Tibial nerve (tissue), 4 donors: ENCODE measurements at regions not wholly inside any gene's neighbourhood (a gene's known extent, or its start where the extent isn't known, plus 50 kb on each side); places are given as distances from the start of the nearest gene placed in this dataset.

Source experiments
- DNase-seq, 2 donors: peaks; one replicate each; pipeline ENCODE4 v3.0.0-alpha.2; 2019; ENCODE audit warnings: low spot score in 2 of 2
- H3K27ac ChIP-seq, 4 donors: fragments of 200-600 bp; sonication (generic) in 3 of 4; one replicate each; pipeline ENCODE4 v1.5.1; 2017 to 2019; ENCODE audit warnings: mild to moderate bottlenecking in 1 of 4
- H3K27me3 ChIP-seq, 2 donors: fragments of 200-600 bp; sonication (generic) in 1 of 2; one replicate each; pipeline versions ENCODE4 v1.5.1 to v1.6.0; 2017 to 2019
- H3K36me3 ChIP-seq, 3 donors: fragments of 200-600 bp; sonication (generic); one replicate each; pipeline ENCODE4 v1.5.1; 2018 to 2019
- H3K4me1 ChIP-seq, 4 donors: fragments of 200-600 bp; sonication (generic) in 3 of 4; one replicate each; pipeline ENCODE4 v1.5.1; 2017 to 2019
- H3K4me3 ChIP-seq, 4 donors: fragments of 200-600 bp; sonication (generic) in 3 of 4; one replicate each; pipeline ENCODE4 v1.5.1; 2017 to 2019; ENCODE audit warnings: mild to moderate bottlenecking in 1 of 4, moderate library complexity in 1 of 4
- H3K9me3 ChIP-seq, 4 donors: fragments of 200-600 bp; sonication (generic) in 3 of 4; one replicate each; pipeline ENCODE4 v1.5.1; 2017 to 2019
- CTCF ChIP-seq, 5 experiments: fragments of 200-600 bp in 3 of 5; fragments of 450-650 bp in 2 of 5; sonication (generic) in 3 of 5; IDR thresholded peaks; one replicate each; pipeline ENCODE4 v1.5.1; 2016 to 2019; ENCODE audit warnings: antibody characterized with exemption in 5 of 5, mild to moderate bottlenecking in 3 of 5, moderate library complexity in 2 of 5
- EP300 ChIP-seq, 2 donors: sonication (generic); formaldehyde crosslinking; IDR thresholded peaks; one replicate each; pipeline ENCODE4 v1.6.1; 2017; ENCODE audit warnings: antibody characterized with exemption in 2 of 2, mild to moderate bottlenecking in 1 of 2
- POLR2A ChIP-seq, 2 donors: fragments of 450-650 bp; IDR thresholded peaks; one replicate each; pipeline ENCODE4 v1.6.1; 2017; ENCODE audit warnings: antibody characterized with exemption in 2 of 2, mild to moderate bottlenecking in 2 of 2, moderate library complexity in 2 of 2
- WGBS, 2 donors: methylation state at CpG; one replicate each; pipeline ENCODE4 v1.1.5; 2018; 5-methylcytosine and 5-hydroxymethylcytosine counted together

GRCh38 chr4:85362550-85362949 lies 112.4 kb upstream of the ARHGAP24 start:
- Histone ChIP-seq H3K4me1 (no peaks in the 10 kb centered on the region), H3K36me3 (no peaks in the 10 kb centered on the region), H3K27me3 (no peaks in the 10 kb centered on the region), H3K27ac (no peak overlapping the region), H3K9me3 (peaks cover 0 to 5% (median 0%) of the 10 kb centered on the region in 4 donors), H3K4me3 (no peak overlapping the region)
- TF ChIP-seq CTCF (IDR thresholded peaks at IDR 0.05): no peak
- TF ChIP-seq POLR2A (IDR thresholded peaks at IDR 0.05): no peak
- no peak for TF ChIP-seq EP300 (IDR thresholded peaks at IDR 0.05)
- DNase-seq: no peak
- WGBS, 2 donors: 79 to 85% methylated on average over 2 of the region's 2 CpGs

GRCh38 chr4:85367815-85368214 lies 107.1 kb upstream of the ARHGAP24 start:
- no peak for DNase-seq
- no peak for TF ChIP-seq POLR2A (IDR thresholded peaks at IDR 0.05)
- TF ChIP-seq EP300 (IDR thresholded peaks at IDR 0.05): no peak
- TF ChIP-seq CTCF (IDR thresholded peaks at IDR 0.05): no peak
- H3K4me3 ChIP-seq: no peak overlapping the region
- no peaks in the 10 kb centered on the region for H3K27me3 ChIP-seq
- H3K9me3 ChIP-seq: no peaks in the 10 kb centered on the region
- H3K27ac ChIP-seq: no peak overlapping the region
- no peaks in the 10 kb centered on the region for H3K36me3 ChIP-seq
- H3K4me1 ChIP-seq: peaks cover 0 to 7% (median 0%) of the 10 kb centered on the region in 4 donors
- WGBS, 2 donors: 55% methylated on average over 2 of the region's 2 CpGs

GRCh38 chr4:85368240-85368639 lies 106.7 kb upstream of the ARHGAP24 start:
- Histone ChIP-seq H3K27ac (no peak overlapping the region), H3K4me3 (no peak overlapping the region), H3K9me3 (no peaks in the 10 kb centered on the region), H3K4me1 (peaks cover 0 to 7% (median 0%) of the 10 kb centered on the region in 4 donors), H3K36me3 (no peaks in the 10 kb centered on the region), H3K27me3 (no peaks in the 10 kb centered on the region)
- TF ChIP-seq EP300 (IDR thresholded peaks at IDR 0.05) (no peak), POLR2A (IDR thresholded peaks at IDR 0.05) (no peak), CTCF (IDR thresholded peaks at IDR 0.05) (no peak)
- 52% methylated on average over 3 of the region's 3 CpGs for WGBS, 2 donors
- DNase-seq: no peak

GRCh38 chr4:85368932-85369331 lies 106.0 kb upstream of the ARHGAP24 start:
- no peaks in the 10 kb centered on the region for H3K36me3 ChIP-seq
- H3K9me3 ChIP-seq: no peaks in the 10 kb centered on the region
- peaks cover 0 to 7% (median 0%) of the 10 kb centered on the region in 4 donors for H3K4me1 ChIP-seq
- TF ChIP-seq POLR2A (IDR thresholded peaks at IDR 0.05) (no peak), EP300 (IDR thresholded peaks at IDR 0.05) (no peak), CTCF (IDR thresholded peaks at IDR 0.05) (no peak)
- H3K4me3 ChIP-seq: no peak overlapping the region
- no peak overlapping the region for H3K27ac ChIP-seq
- H3K27me3 ChIP-seq: no peaks in the 10 kb centered on the region
- DNase-seq: no peak
- 65 to 73% methylated on average over 1 of the region's 1 CpG for WGBS, 2 donors

- H3K27me3 ChIP-seq: no peaks in the 10 kb centered on the region
- H3K4me3 ChIP-seq: no peak overlapping the region
- H3K27ac ChIP-seq: no peak overlapping the region
- no peaks in the 10 kb centered on the region for H3K9me3 ChIP-seq
- no peak for DNase-seq
- H3K36me3 ChIP-seq: no peaks in the 10 kb centered on the region
- no peak for TF ChIP-seq EP300 (IDR thresholded peaks at IDR 0.05)
- TF ChIP-seq POLR2A (IDR thresholded peaks at IDR 0.05): no peak
- no peak for TF ChIP-seq CTCF (IDR thresholded peaks at IDR 0.05)
- peaks cover 0 to 7% (median 0%) of the 10 kb centered on the region in 4 donors for H3K4me1 ChIP-seq
- WGBS, 2 donors: 86 to 93% methylated on average over 7 of the region's 7 CpGs
These were observed 105.1 kb upstream of the ARHGAP24 start for GRCh38 chr4:85369703-85370380.
